Astrocyte (in vitro differentiated cells and primary cell): ENCODE measurements at regions not wholly inside any gene's neighbourhood (a gene's known extent, or its start where the extent isn't known, plus 50 kb on each side); places are given as distances from the start of the nearest gene placed in this dataset.

Experiments used
- DNase-seq: peaks from one replicate; pipeline ENCODE4 v3.0.0-alpha.2; 2010; ENCODE audit warnings: low read depth
- FAIRE-seq: peaks from 2 replicates; lab custom pipeline; 2011; peaks lifted over from hg19 to GRCh38; lab: Jason Lieb, UNC
- H2AFZ ChIP-seq: 2 replicates; pipeline ENCODE4 v1.6.0; 2012; ENCODE audit warnings: low read depth, low read length, inconsistent platforms
- H3K27ac ChIP-seq: 2 replicates; pipeline ENCODE4 v1.5.1; 2011; ENCODE audit warnings: low read depth, low read length, inconsistent platforms
- H3K27me3 ChIP-seq: 2 replicates; pipeline ENCODE4 v1.6.0; 2011; ENCODE audit warnings: low read length, inconsistent platforms; ENCODE audit not compliant: insufficient read depth
- H3K36me3 ChIP-seq: 2 replicates; pipeline ENCODE4 v1.5.1; 2011; ENCODE audit warnings: low read length, inconsistent platforms; ENCODE audit not compliant: insufficient read depth
- H3K4me1 ChIP-seq: 2 replicates; pipeline ENCODE4 v1.5.1; 2011; ENCODE audit warnings: low read length, inconsistent platforms; ENCODE audit not compliant: insufficient read depth
- H3K4me2 ChIP-seq: 2 replicates; pipeline ENCODE4 v1.6.0; 2012; ENCODE audit warnings: low read length, inconsistent platforms
- H3K4me3 ChIP-seq: 2 replicates; pipeline ENCODE4 v1.5.1; 2011; ENCODE audit warnings: low read depth, mild to moderate bottlenecking, low read length, inconsistent platforms; ENCODE audit not compliant: insufficient read depth
- H3K79me2 ChIP-seq: 2 replicates; pipeline ENCODE4 v1.6.0; 2012; ENCODE audit warnings: mild to moderate bottlenecking, low read length, inconsistent platforms; ENCODE audit not compliant: insufficient read depth
- H3K9ac ChIP-seq: 2 replicates; pipeline ENCODE4 v1.6.0; 2012; ENCODE audit warnings: mild to moderate bottlenecking, low read length, inconsistent platforms
- H3K9me3 ChIP-seq: 2 replicates; pipeline ENCODE4 v1.5.1; 2012; ENCODE audit warnings: low read depth, mild to moderate bottlenecking, low read length, inconsistent platforms; ENCODE audit not compliant: insufficient read depth
- H4K20me1 ChIP-seq: 2 replicates; pipeline ENCODE4 v1.6.0; 2012; ENCODE audit warnings: low read length, inconsistent platforms; ENCODE audit not compliant: insufficient read depth
- H3K27ac Mint-ChIP-seq: one replicate; pipeline ENCODE4 v1.8.0; 2021; ENCODE audit warnings: mild to moderate bottlenecking, mixed read lengths; ENCODE audit not compliant: unreplicated experiment
- H3K27me3 Mint-ChIP-seq: one replicate; pipeline ENCODE4 v1.8.0; 2021; ENCODE audit warnings: low read depth, mixed read lengths; ENCODE audit not compliant: unreplicated experiment
- H3K36me3 Mint-ChIP-seq: one replicate; pipeline ENCODE4 v1.8.0; 2021; ENCODE audit warnings: low read depth, mixed read lengths; ENCODE audit not compliant: unreplicated experiment
- H3K4me1 Mint-ChIP-seq: one replicate; pipeline ENCODE4 v1.8.0; 2021; ENCODE audit warnings: low read depth, mixed read lengths; ENCODE audit not compliant: unreplicated experiment
- H3K4me3 Mint-ChIP-seq: one replicate; pipeline ENCODE4 v1.8.0; 2021; ENCODE audit warnings: mild to moderate bottlenecking, moderate library complexity, mixed read lengths; ENCODE audit not compliant: unreplicated experiment
- H3K9me3 Mint-ChIP-seq: one replicate; pipeline ENCODE4 v1.8.0; 2021; ENCODE audit warnings: mild to moderate bottlenecking, mixed read lengths; ENCODE audit not compliant: unreplicated experiment
- CTCF ChIP-seq: IDR thresholded peaks from 2 replicates; pipeline ENCODE4 v1.5.1; 2011; ENCODE audit warnings: low read depth, mild to moderate bottlenecking, inconsistent platforms, low read length, moderate library complexity; ENCODE audit not compliant: insufficient read depth
- EZH2 ChIP-seq: IDR thresholded peaks from 2 replicates; pipeline ENCODE4 v1.6.1; 2012; ENCODE audit warnings: mild to moderate bottlenecking, low read length, inconsistent platforms; ENCODE audit not compliant: insufficient read depth

GRCh38 chr9:89718176-89718575, 113.4 kb downstream of the GADD45G start:
- no peak overlapping the region for H3K9ac ChIP-seq
- FAIRE-seq = no peak
- no peaks in the 10 kb centered on the region for H3K36me3 ChIP-seq

GRCh38 chr9:89718651-89719050, 113.8 kb downstream of the GADD45G start:
- Mint-ChIP-seq H3K4me3 (no peak overlapping the region), H3K36me3 (no peaks in the 10 kb centered on the region), H3K27ac (no peak overlapping the region), H3K27me3 (peaks cover 23% of the 10 kb centered on the region), H3K9me3 (peaks cover 17% of the 10 kb centered on the region), H3K4me1 (peaks cover 3% of the 10 kb centered on the region)
- DNase-seq = no peak
- no peaks in the 10 kb centered on the region for H3K36me3 ChIP-seq
- H3K27ac ChIP-seq = no peak overlapping the region
- no peaks in the 10 kb centered on the region for H4K20me1 ChIP-seq
- H3K27me3 ChIP-seq = peaks cover 6% of the 10 kb centered on the region
- no peak overlapping the region for H3K9ac ChIP-seq
- no peaks in the 10 kb centered on the region for H3K4me1 ChIP-seq
- H3K4me3 ChIP-seq = no peak overlapping the region
- no peak for FAIRE-seq
- no peak overlapping the region for H3K4me2 ChIP-seq
- no peak overlapping the region for H2AFZ ChIP-seq
- H3K79me2 ChIP-seq = no peaks in the 10 kb centered on the region
- TF ChIP-seq CTCF (no peak), EZH2 (no peak)
- no peaks in the 10 kb centered on the region for H3K9me3 ChIP-seq

More at GRCh38 chr9:89718176-89718575, 113.4 kb downstream of the GADD45G start:
- no peak overlapping the region for H3K27ac ChIP-seq
- Mint-ChIP-seq H3K27me3 (peaks cover 23% of the 10 kb centered on the region), H3K27ac (no peak overlapping the region), H3K9me3 (peaks cover 17% of the 10 kb centered on the region), H3K36me3 (no peaks in the 10 kb centered on the region), H3K4me3 (no peak overlapping the region), H3K4me1 (peaks cover 3% of the 10 kb centered on the region)
- H3K9me3 ChIP-seq = no peaks in the 10 kb centered on the region
- H3K27me3 ChIP-seq = peaks cover 6% of the 10 kb centered on the region
- H3K4me2 ChIP-seq = no peak overlapping the region
- H3K4me3 ChIP-seq = no peak overlapping the region
- no peaks in the 10 kb centered on the region for H4K20me1 ChIP-seq
- TF ChIP-seq CTCF (no peak), EZH2 (no peak)
- no peaks in the 10 kb centered on the region for H3K4me1 ChIP-seq
- no peak for DNase-seq
- H3K79me2 ChIP-seq = no peaks in the 10 kb centered on the region
- H2AFZ ChIP-seq = no peak overlapping the region

GRCh38 chr9:89719202-89719601, 114.4 kb downstream of the GADD45G start:
- no peak overlapping the region for H3K4me3 Mint-ChIP-seq
- TF ChIP-seq EZH2 (no peak), CTCF (no peak)
- Histone ChIP-seq H3K27ac (no peak overlapping the region), H3K4me1 (no peaks in the 10 kb centered on the region), H3K27me3 (peaks cover 4% of the 10 kb centered on the region), H3K9ac (no peak overlapping the region), H3K79me2 (no peaks in the 10 kb centered on the region), H3K36me3 (no peaks in the 10 kb centered on the region), H4K20me1 (no peaks in the 10 kb centered on the region), H3K9me3 (no peaks in the 10 kb centered on the region), H3K4me3 (no peak overlapping the region), H3K4me2 (no peak overlapping the region), H2AFZ (no peak overlapping the region)
- H3K4me1 Mint-ChIP-seq = peaks cover 3% of the 10 kb centered on the region
- no peak overlapping the region for H3K27ac Mint-ChIP-seq
- no peak for FAIRE-seq
- peaks cover 23% of the 10 kb centered on the region for H3K27me3 Mint-ChIP-seq
- DNase-seq = peak; percentile 4
- H3K36me3 Mint-ChIP-seq = no peaks in the 10 kb centered on the region
- H3K9me3 Mint-ChIP-seq = peaks cover 17% of the 10 kb centered on the region
